Nephron progenitor cell (in vitro differentiated cells): ENCODE measurements at regions not wholly inside any gene's neighbourhood (a gene's known extent, or its start where the extent isn't known, plus 50 kb on each side); places are given as distances from the start of the nearest gene placed in this dataset.

Experiments used
- DNase-seq: peaks from one replicate; pipeline ENCODE4 v3.0.0; 2021
- H3K27ac Mint-ChIP-seq: 2 replicates; pipeline ENCODE4 v1.8.0; 2021; ENCODE audit warnings: mild to moderate bottlenecking, moderate library complexity, mixed read lengths
- H3K27me3 Mint-ChIP-seq: 2 replicates; pipeline ENCODE4 v1.8.0; 2021; ENCODE audit warnings: mild to moderate bottlenecking, low read depth, mixed read lengths; ENCODE audit not compliant: poor library complexity
- H3K36me3 Mint-ChIP-seq: 2 replicates; pipeline ENCODE4 v1.8.0; 2021; ENCODE audit warnings: low read depth, mixed read lengths
- H3K4me1 Mint-ChIP-seq: 2 replicates; pipeline ENCODE4 v1.8.0; 2021; ENCODE audit warnings: mixed read lengths
- H3K4me3 Mint-ChIP-seq: 2 replicates; pipeline ENCODE4 v1.8.0; 2021; ENCODE audit warnings: mild to moderate bottlenecking, moderate library complexity, mixed read lengths
- H3K9me3 Mint-ChIP-seq: 2 replicates; pipeline ENCODE4 v1.8.0; 2021; ENCODE audit warnings: mild to moderate bottlenecking, moderate library complexity, mixed read lengths
- TF ChIP-seq, protein P1 (sequence below): fragments of 200-600 bp; sonication (generic); IDR thresholded peaks from 2 replicates; pipeline ENCODE4 v1.5.0; 2021; ENCODE audit warnings: antibody characterized with exemption

DNA sequence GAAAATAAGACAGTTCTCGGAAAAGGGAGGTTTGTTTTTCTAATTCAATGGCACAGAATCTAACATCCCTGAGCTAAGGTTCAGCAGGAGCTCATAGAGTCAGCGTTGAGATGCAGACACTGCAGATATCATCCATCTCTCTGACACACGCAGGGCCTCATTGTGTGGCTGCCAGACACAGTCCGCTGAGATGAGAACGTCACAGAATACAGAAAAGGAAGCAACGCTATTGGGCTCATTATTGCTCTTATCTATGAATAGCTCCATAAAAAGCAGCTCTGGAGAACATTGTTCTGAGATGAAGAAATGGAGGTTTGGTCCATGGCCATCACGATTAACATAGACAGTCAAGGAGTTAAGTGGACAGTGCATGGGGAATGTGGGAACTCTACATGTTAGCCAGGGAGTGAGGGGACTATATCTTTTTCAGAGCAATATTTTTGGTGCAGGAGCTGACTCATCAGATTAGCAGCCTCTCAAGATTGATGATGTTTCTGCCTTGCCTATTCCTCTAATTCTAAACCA lies 771.6 kb upstream of the CXADR start:
- Mint-ChIP-seq H3K4me3 (no peak overlapping the region), H3K4me1 (no peaks in the 10 kb centered on the region), H3K27me3 (peaks cover 4% of the 10 kb centered on the region), H3K27ac (no peak overlapping the region), H3K36me3 (no peaks in the 10 kb centered on the region), H3K9me3 (no peaks in the 10 kb centered on the region)
- TF ChIP-seq, protein P1, sequence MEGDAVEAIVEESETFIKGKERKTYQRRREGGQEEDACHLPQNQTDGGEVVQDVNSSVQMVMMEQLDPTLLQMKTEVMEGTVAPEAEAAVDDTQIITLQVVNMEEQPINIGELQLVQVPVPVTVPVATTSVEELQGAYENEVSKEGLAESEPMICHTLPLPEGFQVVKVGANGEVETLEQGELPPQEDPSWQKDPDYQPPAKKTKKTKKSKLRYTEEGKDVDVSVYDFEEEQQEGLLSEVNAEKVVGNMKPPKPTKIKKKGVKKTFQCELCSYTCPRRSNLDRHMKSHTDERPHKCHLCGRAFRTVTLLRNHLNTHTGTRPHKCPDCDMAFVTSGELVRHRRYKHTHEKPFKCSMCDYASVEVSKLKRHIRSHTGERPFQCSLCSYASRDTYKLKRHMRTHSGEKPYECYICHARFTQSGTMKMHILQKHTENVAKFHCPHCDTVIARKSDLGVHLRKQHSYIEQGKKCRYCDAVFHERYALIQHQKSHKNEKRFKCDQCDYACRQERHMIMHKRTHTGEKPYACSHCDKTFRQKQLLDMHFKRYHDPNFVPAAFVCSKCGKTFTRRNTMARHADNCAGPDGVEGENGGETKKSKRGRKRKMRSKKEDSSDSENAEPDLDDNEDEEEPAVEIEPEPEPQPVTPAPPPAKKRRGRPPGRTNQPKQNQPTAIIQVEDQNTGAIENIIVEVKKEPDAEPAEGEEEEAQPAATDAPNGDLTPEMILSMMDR, result no peak
- DNase-seq, result no peak

DNA sequence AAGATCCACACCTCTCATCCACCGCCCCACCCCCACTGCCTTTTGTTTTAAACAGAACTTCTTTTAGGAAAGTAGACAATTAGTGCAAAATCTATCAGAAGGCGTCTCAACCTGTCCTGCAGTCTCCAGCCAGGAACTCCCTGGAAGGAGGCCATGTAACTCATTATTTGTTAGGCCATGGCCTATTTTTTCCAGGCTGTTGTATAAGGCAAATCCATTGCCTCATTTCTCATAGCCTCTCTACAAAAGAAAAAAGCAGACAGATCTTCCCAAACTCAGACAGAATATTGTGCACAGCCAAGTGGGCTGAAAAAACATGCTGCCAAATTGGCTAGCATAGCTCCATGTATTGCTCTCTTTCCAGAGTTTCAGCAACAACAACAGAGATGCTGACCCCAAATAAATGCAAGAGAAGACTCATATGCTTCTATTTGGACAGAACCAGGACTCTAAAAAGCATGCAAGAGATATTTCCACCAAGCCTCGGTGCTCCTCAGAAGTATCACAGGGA lies 770.7 kb upstream of the CXADR start:
- Mint-ChIP-seq H3K27me3 (peaks cover 4% of the 10 kb centered on the region), H3K9me3 (no peaks in the 10 kb centered on the region), H3K4me3 (no peak overlapping the region), H3K36me3 (no peaks in the 10 kb centered on the region), H3K27ac (no peak overlapping the region), H3K4me1 (no peaks in the 10 kb centered on the region)
- DNase-seq, result no peak
- TF ChIP-seq, protein P1, result no peak

DNA sequence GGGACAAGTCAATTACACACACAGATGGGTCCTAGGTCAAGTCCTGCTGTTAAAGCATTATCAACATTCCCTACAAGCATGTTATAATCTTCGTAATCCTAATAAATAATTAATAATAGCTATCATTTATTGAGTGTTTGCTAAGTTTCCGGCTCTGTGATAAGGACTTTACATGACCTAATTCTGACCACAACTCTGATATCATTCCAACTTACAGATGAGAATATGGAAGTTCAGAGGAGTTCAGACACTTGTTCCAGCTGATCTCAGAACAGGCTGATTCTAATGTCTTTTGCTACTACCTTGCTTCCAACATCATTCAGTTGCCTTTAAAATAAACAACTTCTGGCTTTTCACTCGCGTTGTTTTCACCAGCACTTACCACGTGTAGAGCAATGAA lies 770.1 kb upstream of the CXADR start:
- Mint-ChIP-seq H3K4me3 (no peak overlapping the region), H3K27ac (no peak overlapping the region), H3K27me3 (peaks cover 4% of the 10 kb centered on the region), H3K4me1 (no peaks in the 10 kb centered on the region), H3K9me3 (no peaks in the 10 kb centered on the region), H3K36me3 (no peaks in the 10 kb centered on the region)
- DNase-seq, result no peak
- TF ChIP-seq, protein P1, result no peak

DNA sequence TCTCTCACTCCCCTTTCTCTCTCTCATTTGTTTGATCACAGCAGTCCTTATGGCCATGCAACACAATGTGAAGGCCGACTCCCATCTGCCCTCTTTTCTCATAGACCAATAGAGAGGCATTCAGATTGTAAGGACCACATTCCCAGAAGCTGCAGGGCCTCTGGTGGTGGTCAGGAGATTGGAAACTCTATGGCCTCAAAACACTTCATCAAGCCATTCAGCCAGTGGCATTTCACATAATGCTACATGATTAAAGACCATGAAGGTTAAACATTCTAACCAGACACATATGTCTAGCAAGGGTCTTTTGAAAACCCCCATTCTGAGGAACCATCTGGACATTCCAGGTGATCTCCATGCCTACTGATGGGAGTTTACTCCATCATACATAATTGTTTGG lies 769.5 kb upstream of the CXADR start:
- TF ChIP-seq, protein P1, result no peak
- Mint-ChIP-seq H3K27ac (no peak overlapping the region), H3K4me3 (no peak overlapping the region), H3K36me3 (no peaks in the 10 kb centered on the region), H3K4me1 (no peaks in the 10 kb centered on the region), H3K27me3 (peaks cover 4% of the 10 kb centered on the region), H3K9me3 (no peaks in the 10 kb centered on the region)
- DNase-seq, result no peak

DNA sequence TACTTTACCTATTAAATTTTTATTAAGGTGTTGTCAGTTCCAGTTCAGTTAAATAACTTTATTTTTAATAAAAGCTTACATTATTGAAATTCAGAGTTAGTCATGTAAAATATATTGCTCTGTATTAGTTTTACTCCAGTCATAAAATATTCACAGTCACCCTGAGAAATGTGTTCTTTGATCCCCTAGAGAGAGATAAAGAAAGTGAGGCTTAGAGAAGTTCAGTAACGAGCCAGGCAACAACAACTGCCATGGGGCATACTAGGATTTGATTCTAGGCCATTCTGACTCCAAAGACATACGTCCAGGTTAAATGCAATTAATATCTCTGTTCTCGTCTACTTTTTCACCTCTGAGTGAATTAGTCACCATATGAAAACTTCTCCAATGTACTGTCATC lies 761.9 kb upstream of the CXADR start:
- H3K4me3 Mint-ChIP-seq, result no peak overlapping the region
- H3K9me3 Mint-ChIP-seq, result no peaks in the 10 kb centered on the region
- DNase-seq, result no peak
- no peaks in the 10 kb centered on the region for H3K4me1 Mint-ChIP-seq
- no peaks in the 10 kb centered on the region for H3K36me3 Mint-ChIP-seq
- TF ChIP-seq, protein P1, result no peak
- no peak overlapping the region for H3K27ac Mint-ChIP-seq
- no peaks in the 10 kb centered on the region for H3K27me3 Mint-ChIP-seq

DNA sequence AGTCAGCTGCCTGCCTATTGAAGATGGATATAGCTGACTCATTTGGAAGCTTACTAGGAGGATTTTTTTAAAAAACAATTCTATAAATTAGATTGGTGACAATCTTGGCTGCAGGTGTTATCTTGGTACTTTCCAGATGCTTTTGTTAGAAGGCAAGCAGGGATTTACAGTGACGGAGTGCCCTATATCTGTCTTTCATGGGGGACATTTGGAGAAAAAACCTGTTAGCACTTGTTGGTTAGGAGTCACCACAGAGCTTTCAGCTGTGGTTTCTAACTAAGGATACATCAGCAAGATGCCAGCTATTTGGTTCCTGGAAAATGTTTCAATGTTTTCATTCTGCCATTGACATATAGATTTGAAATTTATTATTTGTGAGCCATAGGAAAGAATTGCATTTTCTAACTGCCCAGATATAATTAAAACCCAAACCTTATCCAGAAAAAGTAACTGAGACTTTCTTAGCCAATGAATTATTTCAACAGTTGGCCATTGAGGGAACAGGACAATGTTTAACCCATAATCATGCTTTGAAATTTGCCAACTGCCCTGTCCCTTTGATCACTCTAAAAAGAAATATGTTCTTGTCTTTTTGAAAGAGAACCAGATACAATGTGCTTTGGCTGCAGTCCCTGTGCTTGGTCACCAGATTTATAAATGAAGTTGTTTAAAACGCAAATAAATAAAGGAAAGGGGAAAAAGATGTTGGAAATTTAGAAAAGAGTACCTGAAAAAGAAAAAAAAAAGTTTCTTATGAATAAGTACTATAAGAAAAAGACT lies 761.0 kb upstream of the CXADR start:
- H3K27me3 Mint-ChIP-seq, result no peaks in the 10 kb centered on the region
- H3K9me3 Mint-ChIP-seq, result peaks cover 2% of the 10 kb centered on the region
- no peaks in the 10 kb centered on the region for H3K36me3 Mint-ChIP-seq
- H3K4me3 Mint-ChIP-seq, result no peak overlapping the region
- H3K27ac Mint-ChIP-seq, result no peak overlapping the region
- DNase-seq, result no peak
- TF ChIP-seq, protein P1, result no peak
- H3K4me1 Mint-ChIP-seq, result no peaks in the 10 kb centered on the region
